IMR-90 (cell line): ENCODE measurements at regions not wholly inside any gene's neighbourhood (a gene's known extent, or its start where the extent isn't known, plus 50 kb on each side); places are given as distances from the start of the nearest gene placed in this dataset.

Source experiments
- ATAC-seq: fragments of 200-7000 bp; cut with Tn5 transposase; 2 replicates; pipeline ENCODE4 v1.9.1; 2020; ENCODE audit warnings: low read depth, mild to moderate bottlenecking, moderate library complexity
- BruUV-seq: library from RNA; stranded (reverse); fragments of 400-500 nt; replicated peaks from 2 replicates; lab custom pipeline; 2021; lab: Mats Ljungman, UMichigan
- CTCF ChIA-PET: fragments of 300-600 bp; formaldehyde crosslinking; extraction: SDS; loops from one replicate; lab custom pipeline; 2021; ENCODE audit warnings: antibody characterized with exemption; lab: Yijun Ruan, JAX
- POLR2A ChIA-PET: fragments of 300-600 bp; sonication (Branson Sonifier 250); formaldehyde crosslinking; loops from one replicate; lab custom pipeline; 2022; ENCODE audit warnings: antibody characterized with exemption; ENCODE audit not compliant: unreplicated experiment; lab: Charles Lee
- DNase-seq: peaks from one replicate; pipeline ENCODE4 v3.0.0; 2013
- H2AFZ ChIP-seq: replicated peaks from 2 replicates; pipeline ENCODE3; 2013; ENCODE audit warnings: low read length, mild to moderate bottlenecking; ENCODE audit not compliant: poor library complexity
- H2AK5ac ChIP-seq: 2 replicates; pipeline ENCODE4 v1.6.1; 2013; ENCODE audit warnings: low read depth, low read length, inconsistent platforms
- H2AK9ac ChIP-seq: replicated peaks from 2 replicates; pipeline ENCODE3; 2013; ENCODE audit warnings: mild to moderate bottlenecking, low read depth, low read length, moderate library complexity; ENCODE audit not compliant: poor library complexity
- H2BK120ac ChIP-seq: 2 replicates; pipeline ENCODE4 v1.6.1; 2013; ENCODE audit warnings: low read depth, low read length, inconsistent platforms
- H2BK15ac ChIP-seq: 3 replicates; pipeline ENCODE4 v1.6.1; 2013; ENCODE audit warnings: low read depth, low read length, inconsistent platforms
- H2BK20ac ChIP-seq: 2 replicates; pipeline ENCODE4 v1.6.1; 2013; ENCODE audit warnings: low read depth, mild to moderate bottlenecking, inconsistent platforms, low read length, moderate library complexity
- H2BK5ac ChIP-seq: 2 replicates; pipeline ENCODE4 v1.6.1; 2013; ENCODE audit warnings: mild to moderate bottlenecking, low read depth, low read length, inconsistent platforms; ENCODE audit not compliant: poor library complexity, severe bottlenecking
- H3K14ac ChIP-seq: replicated peaks from 2 replicates; pipeline ENCODE4 v1.6.1; 2013; ENCODE audit warnings: low read depth, low read length, inconsistent platforms
- H3K18ac ChIP-seq: 2 replicates; pipeline ENCODE4 v1.6.1; 2013; ENCODE audit warnings: low read depth, low read length, control low read depth
- H3K23ac ChIP-seq: 2 replicates; pipeline ENCODE4 v1.6.1; 2013; ENCODE audit warnings: low read depth, low read length, inconsistent platforms
- H3K27ac ChIP-seq: 2 replicates; pipeline ENCODE4 v1.5.1; 2013; ENCODE audit warnings: mild to moderate bottlenecking, control low read depth, low read length; ENCODE audit not compliant: insufficient read depth
- H3K27me3 ChIP-seq: 2 replicates; pipeline ENCODE4 v1.6.1; 2013; ENCODE audit warnings: low read length; ENCODE audit not compliant: control insufficient read depth, insufficient read depth
- H3K36me3 ChIP-seq: 2 replicates; pipeline ENCODE4 v1.6.1; 2013; ENCODE audit warnings: low read length, mixed read lengths; ENCODE audit not compliant: control insufficient read depth, insufficient read depth
- H3K4ac ChIP-seq: 2 replicates; pipeline ENCODE4 v1.6.1; 2013; ENCODE audit warnings: low read depth, low read length, inconsistent platforms
- H3K4me1 ChIP-seq: 2 replicates; pipeline ENCODE4 v1.6.1; 2013; ENCODE audit warnings: low read length, mixed read lengths; ENCODE audit not compliant: control insufficient read depth, insufficient read depth
- H3K4me2 ChIP-seq: 2 replicates; pipeline ENCODE4 v1.6.1; 2013; ENCODE audit warnings: low read depth, mild to moderate bottlenecking, control low read depth, low read length, moderate library complexity
- H3K4me3 ChIP-seq: 2 replicates; pipeline ENCODE4 v1.5.1; 2013; ENCODE audit warnings: low read depth, mild to moderate bottlenecking, control low read depth, low read length, moderate library complexity; ENCODE audit not compliant: insufficient read depth
- H3K56ac ChIP-seq: 2 replicates; pipeline ENCODE4 v1.6.1; 2013; ENCODE audit warnings: low read length, inconsistent platforms; ENCODE audit not compliant: insufficient read depth; ENCODE audit errors: extremely low read depth
- H3K79me1 ChIP-seq, 2 experiments: 2 replicates each; pipeline ENCODE4 v1.6.1; 2013; ENCODE audit warnings: low read length in 2 of 2, inconsistent platforms in 1 of 2, low read depth in 1 of 2
- H3K9ac ChIP-seq: 2 replicates; pipeline ENCODE4 v1.6.1; 2013; ENCODE audit warnings: low read depth, low read length, control low read depth
- H3K9me1 ChIP-seq: 2 replicates; pipeline ENCODE4 v1.6.1; 2013; ENCODE audit warnings: low read length, inconsistent platforms; ENCODE audit not compliant: insufficient read depth
- H3K9me3 ChIP-seq: 2 replicates; pipeline ENCODE4 v1.6.1; 2013; ENCODE audit warnings: low read length; ENCODE audit not compliant: control insufficient read depth, insufficient read depth
- H4K20me1 ChIP-seq: 2 replicates; pipeline ENCODE4 v1.6.1; 2013; ENCODE audit warnings: low read length, inconsistent platforms; ENCODE audit not compliant: insufficient read depth
- H4K5ac ChIP-seq: 2 replicates; pipeline ENCODE4 v1.6.1; 2013; ENCODE audit warnings: mild to moderate bottlenecking, low read depth, low read length, control low read depth
- H4K8ac ChIP-seq, 2 experiments: 2 replicates each; pipeline ENCODE4 v1.6.1; 2013; ENCODE audit warnings: low read depth in 2 of 2, low read length in 2 of 2, control low read depth in 1 of 2, inconsistent platforms in 1 of 2
- H4K91ac ChIP-seq: 2 replicates; pipeline ENCODE4 v1.6.1; 2013; ENCODE audit warnings: low read depth, low read length, inconsistent platforms; ENCODE audit not compliant: insufficient read depth
- BHLHE40 ChIP-seq: fragments of 150-350 bp; IDR thresholded peaks from 2 replicates; pipeline ENCODE4 v1.6.1; 2016; ENCODE audit warnings: mild to moderate bottlenecking, low read depth, low read length
- CEBPB ChIP-seq: IDR thresholded peaks from 2 replicates; pipeline ENCODE4 v1.6.1; 2012; ENCODE audit warnings: low read depth, low read length, improper control_type of control experiment
- CHD1 ChIP-seq: IDR thresholded peaks from 2 replicates; pipeline ENCODE4 v1.6.1; 2012; ENCODE audit warnings: low read depth, low read length, improper control_type of control experiment
- MAFK ChIP-seq: IDR thresholded peaks from 2 replicates; pipeline ENCODE4 v1.6.1; 2012; ENCODE audit warnings: low read depth, low read length, improper control_type of control experiment
- MAZ ChIP-seq: IDR thresholded peaks from 2 replicates; pipeline ENCODE4 v1.6.1; 2012; ENCODE audit warnings: low read depth, mild to moderate bottlenecking, low read length, improper control_type of control experiment, moderate library complexity, borderline replicate concordance
- MXI1 ChIP-seq: IDR thresholded peaks from 2 replicates; pipeline ENCODE4 v1.6.1; 2012; ENCODE audit warnings: low read depth, mild to moderate bottlenecking, low read length, moderate library complexity, borderline replicate concordance
- NFE2L2 ChIP-seq: fragments of 150-350 bp; IDR thresholded peaks from 2 replicates; pipeline ENCODE4 v1.6.1; 2016; ENCODE audit warnings: low read depth, mild to moderate bottlenecking, low read length
- POLR2A ChIP-seq: IDR thresholded peaks from 2 replicates; pipeline ENCODE4 v1.6.1; 2012; ENCODE audit warnings: mild to moderate bottlenecking, low read depth, low read length
- RCOR1 ChIP-seq: IDR thresholded peaks from 2 replicates; pipeline ENCODE4 v1.6.1; 2012; ENCODE audit warnings: mild to moderate bottlenecking, low read length, improper control_type of control experiment; ENCODE audit not compliant: insufficient replicate concordance
- RFX5 ChIP-seq: IDR thresholded peaks from 2 replicates; pipeline ENCODE4 v1.8.0; 2012; ENCODE audit warnings: low read depth, mild to moderate bottlenecking, low read length, moderate library complexity
- SMC3 ChIP-seq: fragments of 150-350 bp; IDR thresholded peaks from 2 replicates; pipeline ENCODE4 v1.6.1; 2016; ENCODE audit warnings: low read depth, mild to moderate bottlenecking, antibody characterized with exemption, low read length, moderate library complexity
- WGBS, 2 experiments: methylation state at CpG; one replicate each; pipeline versions ENCODE4 v1.1.5 to v1.1.7; 2013; ENCODE audit warnings: missing lambda C conversion rate in 2 of 2; ENCODE audit not compliant: insufficient read length in 1 of 2; ENCODE audit errors: extremely low coverage in 2 of 2; 5-methylcytosine and 5-hydroxymethylcytosine counted together
- dilution Hi-C: fragments of 300-500 bp; cut with HindIII; formaldehyde crosslinking; loops from one replicate; pipeline ENCODE4 v1.14.3; 2018; ENCODE audit warnings: low sequenced_read_pairs; ENCODE audit not compliant: unreplicated experiment
- in situ Hi-C: fragments of 300-500 bp; cut with MboI; formaldehyde crosslinking; loops from 3 replicates; pipeline ENCODE4 v1.14.3; 2019; ENCODE audit warnings: low sequenced_read_pairs, inconsistent platforms, mixed read lengths
- intact Hi-C: fragments of 100-400 bp; cut with micrococcal nuclease; formaldehyde crosslinking; loops from 2 replicates; pipeline ENCODE4 v1.10.0; 2022
- TF ChIP-seq, protein P1 (sequence below): fragments of 150-350 bp; IDR thresholded peaks from 2 replicates; pipeline ENCODE4 v1.6.1; 2016; ENCODE audit warnings: low read depth, mild to moderate bottlenecking, low read length, moderate library complexity, borderline replicate concordance
- TF ChIP-seq, protein P2 (sequence below): fragments of 150-350 bp; IDR thresholded peaks from 2 replicates; pipeline ENCODE4 v1.6.1; 2017; ENCODE audit warnings: mild to moderate bottlenecking, antibody characterized with exemption, low read length, low read depth
- TF ChIP-seq, protein P3 (sequence below): conservative IDR thresholded peaks from 2 replicates; pipeline ENCODE4 v1.5.1; 2012; ENCODE audit warnings: mild to moderate bottlenecking, low read depth, low read length, improper control_type of control experiment

DNA sequence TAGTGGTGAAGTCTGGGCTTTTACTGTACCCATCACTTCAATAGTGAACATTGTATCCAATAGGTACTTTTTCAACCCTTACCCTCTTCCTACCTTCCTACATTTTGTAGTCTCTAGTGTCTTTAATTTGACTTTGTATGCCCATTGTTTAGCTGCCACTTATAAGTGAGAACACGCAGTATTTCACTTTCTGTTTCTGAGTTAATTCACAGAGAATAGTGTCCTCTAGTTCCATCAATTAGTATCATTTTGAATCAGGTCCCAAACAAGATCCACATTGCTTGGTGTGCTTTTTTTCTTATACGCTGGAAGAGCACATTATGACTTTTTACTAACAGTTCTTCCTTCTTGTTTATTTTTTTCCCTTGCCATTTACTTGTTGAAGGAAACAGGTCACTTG lies 176.0 kb upstream of the WDFY3 start:
- Histone ChIP-seq H2BK120ac (no peak overlapping the region), H2AK5ac (no peak overlapping the region), H3K36me3 (no peaks in the 10 kb centered on the region), H3K9me1 (no peaks in the 10 kb centered on the region), H3K18ac (no peak overlapping the region), H4K91ac (no peak overlapping the region), H3K27me3 (peaks cover 1% of the 10 kb centered on the region; the same call in 1 of the 2 replicates), H2AK9ac (no peak overlapping the region), H3K9me3 (no peaks in the 10 kb centered on the region), H2BK5ac (no peak overlapping the region), H3K4ac (no peak overlapping the region), H3K79me1 (no peaks in the 10 kb centered on the region), H3K14ac (no peak overlapping the region), H3K4me3 (no peak overlapping the region), H3K23ac (no peak overlapping the region), H2AFZ (no peak overlapping the region), H4K5ac (no peak overlapping the region), H3K9ac (no peak overlapping the region), H3K27ac (no peak overlapping the region), H2BK20ac (no peak overlapping the region), H3K4me1 (no peaks in the 10 kb centered on the region), H2BK15ac (no peak overlapping the region), H4K20me1 (no peaks in the 10 kb centered on the region), H4K8ac (no peak overlapping the region), H3K56ac (no peak overlapping the region), H3K4me2 (no peak overlapping the region)
- BruUV-seq: no TSS peak
- in situ Hi-C loops (no loop called here), dilution Hi-C loops (no loop called here), intact Hi-C loops (no loop called here)
- no CpG with 5 or more reads among the region's 2 CpGs for WGBS, 2 experiments
- ATAC-seq: no peak
- no peak for DNase-seq
- POLR2A ChIA-PET: no interaction called here
- TF ChIP-seq, protein P1, sequence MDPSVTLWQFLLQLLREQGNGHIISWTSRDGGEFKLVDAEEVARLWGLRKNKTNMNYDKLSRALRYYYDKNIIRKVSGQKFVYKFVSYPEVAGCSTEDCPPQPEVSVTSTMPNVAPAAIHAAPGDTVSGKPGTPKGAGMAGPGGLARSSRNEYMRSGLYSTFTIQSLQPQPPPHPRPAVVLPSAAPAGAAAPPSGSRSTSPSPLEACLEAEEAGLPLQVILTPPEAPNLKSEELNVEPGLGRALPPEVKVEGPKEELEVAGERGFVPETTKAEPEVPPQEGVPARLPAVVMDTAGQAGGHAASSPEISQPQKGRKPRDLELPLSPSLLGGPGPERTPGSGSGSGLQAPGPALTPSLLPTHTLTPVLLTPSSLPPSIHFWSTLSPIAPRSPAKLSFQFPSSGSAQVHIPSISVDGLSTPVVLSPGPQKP: no peak
- TF ChIP-seq NFE2L2: no peak
- no peak for TF ChIP-seq POLR2A
- TF ChIP-seq MAZ: no peak
- no peak for TF ChIP-seq MAFK
- TF ChIP-seq CEBPB: no peak
- no peak for TF ChIP-seq MXI1
- TF ChIP-seq, protein P2, sequence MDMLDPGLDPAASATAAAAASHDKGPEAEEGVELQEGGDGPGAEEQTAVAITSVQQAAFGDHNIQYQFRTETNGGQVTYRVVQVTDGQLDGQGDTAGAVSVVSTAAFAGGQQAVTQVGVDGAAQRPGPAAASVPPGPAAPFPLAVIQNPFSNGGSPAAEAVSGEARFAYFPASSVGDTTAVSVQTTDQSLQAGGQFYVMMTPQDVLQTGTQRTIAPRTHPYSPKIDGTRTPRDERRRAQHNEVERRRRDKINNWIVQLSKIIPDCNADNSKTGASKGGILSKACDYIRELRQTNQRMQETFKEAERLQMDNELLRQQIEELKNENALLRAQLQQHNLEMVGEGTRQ: no peak
- no peak for TF ChIP-seq CHD1
- TF ChIP-seq SMC3: no peak
- TF ChIP-seq BHLHE40: no peak
- TF ChIP-seq, protein P3, sequence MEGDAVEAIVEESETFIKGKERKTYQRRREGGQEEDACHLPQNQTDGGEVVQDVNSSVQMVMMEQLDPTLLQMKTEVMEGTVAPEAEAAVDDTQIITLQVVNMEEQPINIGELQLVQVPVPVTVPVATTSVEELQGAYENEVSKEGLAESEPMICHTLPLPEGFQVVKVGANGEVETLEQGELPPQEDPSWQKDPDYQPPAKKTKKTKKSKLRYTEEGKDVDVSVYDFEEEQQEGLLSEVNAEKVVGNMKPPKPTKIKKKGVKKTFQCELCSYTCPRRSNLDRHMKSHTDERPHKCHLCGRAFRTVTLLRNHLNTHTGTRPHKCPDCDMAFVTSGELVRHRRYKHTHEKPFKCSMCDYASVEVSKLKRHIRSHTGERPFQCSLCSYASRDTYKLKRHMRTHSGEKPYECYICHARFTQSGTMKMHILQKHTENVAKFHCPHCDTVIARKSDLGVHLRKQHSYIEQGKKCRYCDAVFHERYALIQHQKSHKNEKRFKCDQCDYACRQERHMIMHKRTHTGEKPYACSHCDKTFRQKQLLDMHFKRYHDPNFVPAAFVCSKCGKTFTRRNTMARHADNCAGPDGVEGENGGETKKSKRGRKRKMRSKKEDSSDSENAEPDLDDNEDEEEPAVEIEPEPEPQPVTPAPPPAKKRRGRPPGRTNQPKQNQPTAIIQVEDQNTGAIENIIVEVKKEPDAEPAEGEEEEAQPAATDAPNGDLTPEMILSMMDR: no peak
- TF ChIP-seq RFX5: no peak
- TF ChIP-seq RCOR1: no peak
- CTCF ChIA-PET: no interaction called here
